ENCODE measurements at regions not wholly inside any gene's neighbourhood (a gene's known extent, or its start where the extent isn't known, plus 50 kb on each side); places are given as distances from the start of the nearest gene placed in this dataset.

GRCh38 chr16:74079232-74079586 lies 217.4 kb upstream of the PSMD7 start:
- Histone ChIP-seq H2AFZ (ENCODE audit: control insufficient read depth, low read length) (no peak overlapping the region), H3K9ac (ENCODE audit: control insufficient read depth, extremely low read depth, insufficient read depth, low read length) (no peak overlapping the region), H3K27me3 (ENCODE audit: control insufficient read depth, extremely low read depth, insufficient read depth, low read length) (no peaks in the 10 kb centered on the region), H3K9me1 (ENCODE audit: control insufficient read depth, extremely low read depth, insufficient read depth, low read length) (no peaks in the 10 kb centered on the region), H3K79me2 (ENCODE audit: control insufficient read depth, insufficient read depth, low read length) (no peaks in the 10 kb centered on the region), H3K4me1 (ENCODE audit: control insufficient read depth, extremely low read depth, insufficient read depth, low read length) (no peaks in the 10 kb centered on the region), H3K27ac (ENCODE audit: control insufficient read depth, insufficient read depth, low read length) (no peak overlapping the region), H3K4me3 (ENCODE audit: control insufficient read depth in 2 of 3, extremely low read depth in 1 of 3, insufficient read depth in 2 of 3, low read depth in 1 of 3, low read length in 3 of 3) (no peak overlapping the region), H3K4me2 (ENCODE audit: control insufficient read depth, extremely low read depth, insufficient read depth, low read depth, low read length) (no peak overlapping the region), H3K9me3 (ENCODE audit: control insufficient read depth, low read depth, low read length) (no peaks in the 10 kb centered on the region), H4K20me1 (ENCODE audit: control insufficient read depth, extremely low read depth, insufficient read depth, low read length) (no peaks in the 10 kb centered on the region), H3K36me3 (ENCODE audit: control insufficient read depth in 2 of 2, extremely low read depth in 1 of 2, insufficient read depth in 2 of 2, low read length in 2 of 2) (no peaks in the 10 kb centered on the region)
- dilution Hi-C loops (cut with MboI; ENCODE audit: extremely low pct_ligation_motif_present, low sequenced_read_pairs): no loop called here
- FAIRE-seq (no peak), DNase-seq (ENCODE audit: low read depth, low spot score) (no peak)
- TF ChIP-seq, protein P1, sequence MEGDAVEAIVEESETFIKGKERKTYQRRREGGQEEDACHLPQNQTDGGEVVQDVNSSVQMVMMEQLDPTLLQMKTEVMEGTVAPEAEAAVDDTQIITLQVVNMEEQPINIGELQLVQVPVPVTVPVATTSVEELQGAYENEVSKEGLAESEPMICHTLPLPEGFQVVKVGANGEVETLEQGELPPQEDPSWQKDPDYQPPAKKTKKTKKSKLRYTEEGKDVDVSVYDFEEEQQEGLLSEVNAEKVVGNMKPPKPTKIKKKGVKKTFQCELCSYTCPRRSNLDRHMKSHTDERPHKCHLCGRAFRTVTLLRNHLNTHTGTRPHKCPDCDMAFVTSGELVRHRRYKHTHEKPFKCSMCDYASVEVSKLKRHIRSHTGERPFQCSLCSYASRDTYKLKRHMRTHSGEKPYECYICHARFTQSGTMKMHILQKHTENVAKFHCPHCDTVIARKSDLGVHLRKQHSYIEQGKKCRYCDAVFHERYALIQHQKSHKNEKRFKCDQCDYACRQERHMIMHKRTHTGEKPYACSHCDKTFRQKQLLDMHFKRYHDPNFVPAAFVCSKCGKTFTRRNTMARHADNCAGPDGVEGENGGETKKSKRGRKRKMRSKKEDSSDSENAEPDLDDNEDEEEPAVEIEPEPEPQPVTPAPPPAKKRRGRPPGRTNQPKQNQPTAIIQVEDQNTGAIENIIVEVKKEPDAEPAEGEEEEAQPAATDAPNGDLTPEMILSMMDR (optimal IDR thresholded peaks at IDR 0.05 in 1 of 3, IDR thresholded peaks at IDR 0.05 in 1 of 3, conservative IDR thresholded peaks at IDR 0.05 in 1 of 3; ENCODE audit: extremely low read depth in 1 of 3, insufficient read depth in 2 of 3, low read length in 3 of 3): no peak
- no peak for TF ChIP-seq EZH2 (IDR thresholded peaks at IDR 0.05; ENCODE audit: low read length)

DNA sequence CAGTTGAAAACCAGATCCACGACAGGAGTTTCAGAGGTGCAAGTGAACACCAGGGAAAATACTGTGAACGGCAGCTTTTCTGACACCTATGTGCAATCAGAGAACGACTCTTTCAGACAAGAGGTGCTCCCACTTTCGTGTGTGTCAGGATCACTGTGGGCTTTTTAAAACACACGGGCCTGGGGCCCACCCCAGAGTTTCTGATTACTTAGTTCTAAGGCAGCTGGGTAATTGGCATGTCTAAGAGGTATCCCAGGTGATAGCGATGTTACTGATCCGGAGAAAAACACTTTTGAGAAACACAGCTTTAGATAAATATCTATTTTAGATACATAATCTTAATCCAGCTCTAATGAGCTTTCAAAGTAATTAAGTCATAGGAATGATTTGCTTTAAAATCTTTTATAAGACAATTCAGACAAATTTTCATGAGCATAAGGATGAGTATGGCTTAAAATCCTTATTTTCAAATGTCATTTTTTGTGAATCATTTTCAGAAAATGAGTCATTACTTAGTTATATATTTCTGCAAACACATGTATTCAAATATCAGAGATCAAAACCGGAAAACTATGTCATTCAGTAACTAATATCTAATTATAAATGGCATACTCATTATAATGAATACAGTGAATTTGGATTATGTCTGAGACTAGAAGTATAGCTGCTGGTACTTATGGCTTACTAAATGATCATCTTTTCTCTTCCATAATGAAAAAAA lies 217.9 kb upstream of the PSMD7 start:
- H3K27ac ChIP-seq (ENCODE audit: control insufficient read depth, insufficient read depth, low read length): no peak overlapping the region
- dilution Hi-C loops (cut with MboI; ENCODE audit: extremely low pct_ligation_motif_present, low sequenced_read_pairs): no loop called here
- DNase-seq (ENCODE audit: low read depth, low spot score) (no peak), FAIRE-seq (no peak)
- no peak overlapping the region for H3K4me3 ChIP-seq (ENCODE audit: control insufficient read depth in 2 of 3, extremely low read depth in 1 of 3, insufficient read depth in 2 of 3, low read depth in 1 of 3, low read length in 3 of 3)
- no peak overlapping the region for H2AFZ ChIP-seq (ENCODE audit: control insufficient read depth, low read length)
- H3K9me1 ChIP-seq (ENCODE audit: control insufficient read depth, extremely low read depth, insufficient read depth, low read length): no peaks in the 10 kb centered on the region
- no peaks in the 10 kb centered on the region for H3K4me1 ChIP-seq (ENCODE audit: control insufficient read depth, extremely low read depth, insufficient read depth, low read length)
- TF ChIP-seq EZH2 (IDR thresholded peaks at IDR 0.05; ENCODE audit: low read length): no peak
- TF ChIP-seq, protein P1 (optimal IDR thresholded peaks at IDR 0.05 in 1 of 3, IDR thresholded peaks at IDR 0.05 in 1 of 3, conservative IDR thresholded peaks at IDR 0.05 in 1 of 3; ENCODE audit: extremely low read depth in 1 of 3, insufficient read depth in 2 of 3, low read length in 3 of 3): no peak
- H3K79me2 ChIP-seq (ENCODE audit: control insufficient read depth, insufficient read depth, low read length): no peaks in the 10 kb centered on the region
- no peaks in the 10 kb centered on the region for H4K20me1 ChIP-seq (ENCODE audit: control insufficient read depth, extremely low read depth, insufficient read depth, low read length)
- no peak overlapping the region for H3K4me2 ChIP-seq (ENCODE audit: control insufficient read depth, extremely low read depth, insufficient read depth, low read depth, low read length)
- no peaks in the 10 kb centered on the region for H3K27me3 ChIP-seq (ENCODE audit: control insufficient read depth, extremely low read depth, insufficient read depth, low read length)
- H3K9ac ChIP-seq (ENCODE audit: control insufficient read depth, extremely low read depth, insufficient read depth, low read length): no peak overlapping the region
- H3K9me3 ChIP-seq (ENCODE audit: control insufficient read depth, low read depth, low read length): no peaks in the 10 kb centered on the region
- H3K36me3 ChIP-seq (ENCODE audit: control insufficient read depth in 2 of 2, extremely low read depth in 1 of 2, insufficient read depth in 2 of 2, low read length in 2 of 2): no peaks in the 10 kb centered on the region

Data from keratinocyte (primary cell).